Endothelial cell of umbilical vein (primary cell): ENCODE measurements at regions not wholly inside any gene's neighbourhood (a gene's known extent, or its start where the extent isn't known, plus 50 kb on each side); places are given as distances from the start of the nearest gene placed in this dataset.

Experiments used
- BruUV-seq: library from RNA; stranded (reverse); fragments of 400-500 nt; replicated peaks from 2 replicates; lab custom pipeline; 2021; lab: Mats Ljungman, UMichigan
- CTCF ChIA-PET: fragments of 300-600, 350-600 bp; sonication (Branson Sonifier 250); formaldehyde crosslinking; loops from one replicate; lab custom pipeline; 2021; ENCODE audit warnings: antibody characterized with exemption, inconsistent platforms; lab: Charles Lee
- POLR2A ChIA-PET: fragments of 300-600, 350-600 bp; sonication (Branson Sonifier 250); formaldehyde crosslinking; loops from one replicate; lab custom pipeline; 2021; ENCODE audit warnings: antibody characterized with exemption, inconsistent platforms; lab: Charles Lee
- DNase-seq: peaks from one replicate; pipeline ENCODE4 v3.0.0-alpha.2; 2011; ENCODE audit warnings: low read depth, low spot score
- FAIRE-seq: peaks from 2 replicates; lab custom pipeline; 2011; peaks lifted over from hg19 to GRCh38; lab: Jason Lieb, UNC
- H2AFZ ChIP-seq: 2 replicates; pipeline ENCODE4 v1.6.0; 2012; ENCODE audit warnings: low read depth, low read length, control low read depth, inconsistent platforms
- H3K27ac ChIP-seq: 2 replicates; pipeline ENCODE4 v1.5.1; 2011; ENCODE audit warnings: low read depth, mild to moderate bottlenecking, control low read depth, low read length, moderate library complexity; ENCODE audit not compliant: insufficient read depth
- H3K27me3 ChIP-seq, 2 experiments: 2 replicates each; pipeline versions ENCODE4 v1.6.0 to v1.6.1; 2011; ENCODE audit warnings: low read length in 2 of 2, mixed read lengths in 1 of 2; ENCODE audit not compliant: control insufficient read depth in 2 of 2, insufficient read depth in 2 of 2
- H3K36me3 ChIP-seq, 2 experiments: 2 replicates in 1 of 2; 3 replicates in 1 of 2; pipeline ENCODE4 v1.5.1; 2011; ENCODE audit warnings: low read length in 2 of 2, mild to moderate bottlenecking in 1 of 2, moderate library complexity in 1 of 2; ENCODE audit not compliant: control insufficient read depth in 2 of 2, insufficient read depth in 2 of 2; ENCODE audit errors: extremely low read depth in 1 of 2
- H3K4me1 ChIP-seq: 3 replicates; pipeline ENCODE4 v1.5.1; 2011; ENCODE audit warnings: mild to moderate bottlenecking, low read length; ENCODE audit not compliant: control insufficient read depth, insufficient read depth; ENCODE audit errors: extremely low read depth
- H3K4me2 ChIP-seq: 2 replicates; pipeline ENCODE4 v1.6.1; 2011; ENCODE audit warnings: low read length, control low read depth, mixed read lengths; ENCODE audit not compliant: insufficient read depth
- H3K4me3 ChIP-seq, 3 experiments: fragments of 200-600 bp in 1 of 3; sonication (generic), shearing (Covaris generic) in 1 of 3; replicated peaks in 1 of 3; 2 replicates each; pipeline ENCODE4 v1.5.1; 2011 to 2016; ENCODE audit warnings: control low read depth in 3 of 3, low read length in 3 of 3, mild to moderate bottlenecking in 2 of 3, inconsistent platforms in 1 of 3, low read depth in 1 of 3, moderate library complexity in 1 of 3; ENCODE audit not compliant: insufficient read depth in 1 of 3
- H3K79me2 ChIP-seq: 2 replicates; pipeline ENCODE4 v1.6.0; 2012; ENCODE audit warnings: low read length, inconsistent platforms; ENCODE audit not compliant: control insufficient read depth, insufficient read depth
- H3K9ac ChIP-seq: replicated peaks from 2 replicates; pipeline ENCODE3; 2011; ENCODE audit warnings: low read length, control low read depth; ENCODE audit not compliant: insufficient read depth; ENCODE audit errors: extremely low read depth
- H3K9me1 ChIP-seq: replicated peaks from 3 replicates; pipeline ENCODE4 v1.6.0; 2011; ENCODE audit warnings: mild to moderate bottlenecking, low read length; ENCODE audit not compliant: control insufficient read depth, insufficient read depth; ENCODE audit errors: extremely low read depth
- H3K9me3 ChIP-seq: replicated peaks from 2 replicates; pipeline ENCODE4 v1.5.1; 2012; ENCODE audit warnings: low read length, inconsistent platforms; ENCODE audit not compliant: control insufficient read depth, insufficient read depth
- H4K20me1 ChIP-seq: replicated peaks from 2 replicates; pipeline ENCODE3; 2011; ENCODE audit warnings: mild to moderate bottlenecking, low read length; ENCODE audit not compliant: control insufficient read depth, insufficient read depth; ENCODE audit errors: extremely low read depth
- CTCF ChIP-seq, 2 donors: IDR thresholded peaks; 1 replicate in 1 of 2; 2 replicates in 1 of 2; pipeline ENCODE4 v1.5.1; 2011; ENCODE audit warnings: low read length in 2 of 2, mild to moderate bottlenecking in 2 of 2, moderate library complexity in 2 of 2, control low read depth in 1 of 2, inconsistent platforms in 1 of 2, low read depth in 1 of 2; ENCODE audit not compliant: insufficient read depth in 1 of 2; ENCODE audit errors: extremely low read depth in 1 of 2
- EZH2 ChIP-seq: IDR thresholded peaks from 2 replicates; pipeline ENCODE4 v1.6.1; 2012; ENCODE audit warnings: borderline replicate concordance, low read depth, mild to moderate bottlenecking, moderate library complexity, low read length, inconsistent platforms; ENCODE audit not compliant: severe bottlenecking
- FOS ChIP-seq: IDR thresholded peaks from 2 replicates; pipeline ENCODE4 v1.6.1; 2011; ENCODE audit warnings: mild to moderate bottlenecking, low read length, moderate library complexity, borderline replicate concordance; ENCODE audit not compliant: insufficient read depth
- GATA2 ChIP-seq: IDR thresholded peaks from 2 replicates; pipeline ENCODE4 v1.7.0; 2011; ENCODE audit warnings: low read depth, mild to moderate bottlenecking, moderate library complexity, mixed read lengths, low read length; ENCODE audit not compliant: insufficient read length, insufficient read depth
- JUN ChIP-seq: IDR thresholded peaks from 2 replicates; pipeline ENCODE4 v1.6.1; 2011; ENCODE audit warnings: borderline replicate concordance, low read depth; ENCODE audit not compliant: insufficient read length, insufficient read depth
- MAX ChIP-seq: IDR thresholded peaks from 2 replicates; pipeline ENCODE4 v1.6.1; 2011; ENCODE audit not compliant: insufficient read depth, insufficient read length
- MYC ChIP-seq: IDR thresholded peaks from one replicate; pipeline ENCODE4 v1.6.1; 2011; ENCODE audit warnings: mild to moderate bottlenecking, low read depth, low read length
- POLR2A ChIP-seq: IDR thresholded peaks from 2 replicates; pipeline ENCODE4 v1.6.1; 2012; ENCODE audit warnings: low read depth, mild to moderate bottlenecking, control low read depth, low read length
- POLR2AphosphoS5 ChIP-seq: IDR thresholded peaks from 2 replicates; pipeline ENCODE4 v1.6.1; 2012; ENCODE audit warnings: low read depth, mild to moderate bottlenecking, control low read depth, low read length, moderate library complexity; ENCODE audit not compliant: insufficient read depth
- dilution Hi-C: fragments of 300-500 bp; cut with MboI; formaldehyde crosslinking; loops from one replicate; pipeline ENCODE4 v1.15.0; 2019; ENCODE audit warnings: low sequenced_read_pairs; ENCODE audit not compliant: extremely low pct_ligation_motif_present
- intact Hi-C: fragments of 100-400 bp; cut with micrococcal nuclease; formaldehyde crosslinking; loops from one replicate; pipeline ENCODE4 v1.10.0; 2022

GRCh38 chr4:81605271-81605670, 133.6 kb upstream of the RASGEF1B start:
- POLR2A ChIA-PET, result no interaction called here
- no peak overlapping the region for H3K9ac ChIP-seq
- TF ChIP-seq CTCF (IDR thresholded peaks at IDR 0.05; ENCODE audit: extremely low read depth in 1 of 2, insufficient read depth in 1 of 2, low read depth in 1 of 2, low read length in 2 of 2) (no peak), POLR2A (no peak), POLR2AphosphoS5 (no peak), EZH2 (no peak), FOS (no peak), MYC (no peak), JUN (no peak), MAX (no peak), GATA2 (no peak)
- DNase-seq (no peak), FAIRE-seq (no peak)
- no TSS peak for BruUV-seq
- H2AFZ ChIP-seq, result no peak overlapping the region
- intact Hi-C loops (no loop called here), dilution Hi-C loops (no loop called here)
- no peaks in the 10 kb centered on the region for H3K79me2 ChIP-seq
- no peaks in the 10 kb centered on the region for H3K4me1 ChIP-seq
- H3K4me2 ChIP-seq, result no peak overlapping the region
- no peak overlapping the region for H3K4me3 ChIP-seq
- H4K20me1 ChIP-seq, result no peaks in the 10 kb centered on the region
- H3K9me3 ChIP-seq, result no peaks in the 10 kb centered on the region
- H3K27ac ChIP-seq, result no peak overlapping the region
- H3K27me3 ChIP-seq, result no peaks in the 10 kb centered on the region
- H3K36me3 ChIP-seq, result no peaks in the 10 kb centered on the region
- H3K9me1 ChIP-seq, result no peaks in the 10 kb centered on the region
- CTCF ChIA-PET, result no interaction called here
